ENCODE measurements at regions not wholly inside any gene's neighbourhood (a gene's known extent, or its start where the extent isn't known, plus 50 kb on each side); places are given as distances from the start of the nearest gene placed in this dataset.

DNA sequence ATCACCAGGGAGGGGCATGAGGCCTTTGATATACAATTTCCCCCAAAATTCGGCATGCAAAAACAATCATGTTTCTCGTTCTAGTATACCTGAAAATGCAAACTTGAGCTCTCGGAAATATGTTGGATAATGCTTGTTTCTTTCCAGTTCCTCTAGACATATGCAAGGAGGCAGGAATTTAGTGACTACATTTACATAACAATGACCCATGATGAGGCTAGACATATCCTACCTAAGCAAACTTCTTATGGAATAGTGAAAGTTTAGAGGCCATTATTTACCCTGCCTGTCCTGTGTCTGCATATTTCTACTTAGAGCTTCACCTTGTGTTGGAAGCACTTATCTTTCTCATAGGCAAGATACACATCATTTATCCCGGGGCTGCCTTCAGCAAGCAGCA, 514.6 kb downstream of the KCNJ2 start:
- Histone ChIP-seq H3K36me3 (ENCODE audit: insufficient read depth) (no peaks in the 10 kb centered on the region), H3K27ac (ENCODE audit: low read depth) (no peak overlapping the region), H3K27me3 (ENCODE audit: insufficient read depth) (no peaks in the 10 kb centered on the region), H3K4me1 (ENCODE audit: insufficient read depth) (peaks cover 15% of the 10 kb centered on the region), H3F3A (replicated peaks; ENCODE audit: low read depth) (no peaks in the 10 kb centered on the region), H3K9me2 (ENCODE audit: insufficient read depth) (no peaks in the 10 kb centered on the region), H3K4me2 (peak overlapping the region; percentile 52; the same call in 1 of the 2 replicates), H2AFZ (peak overlapping the region; percentile 79; the same call in 1 of the 2 replicates), H3K79me2 (replicated peaks; ENCODE audit: insufficient read depth) (no peaks in the 10 kb centered on the region), H3K4me3 (no peak overlapping the region), H4K20me1 (replicated peaks; ENCODE audit: insufficient read depth) (no peaks in the 10 kb centered on the region)
- Mint-ChIP-seq H3K9me3 (peaks cover 17% of the 10 kb centered on the region), H3K4me3 (no peak overlapping the region), H3K27me3 (ENCODE audit: insufficient read depth, low read depth, poor library complexity) (peaks cover 2% of the 10 kb centered on the region), H3K4me1 (peaks cover 25% of the 10 kb centered on the region), H3K36me3 (ENCODE audit: low read depth) (peaks cover 12% of the 10 kb centered on the region; the same call in 2 of the 3 replicates), H3K27ac (peak overlapping the region; percentile 81)
- no peak for TF ChIP-seq EZH2 (IDR thresholded peaks at IDR 0.05; ENCODE audit: low read depth, unreplicated experiment)
- TF ChIP-seq NANOG (IDR thresholded peaks at IDR 0.05; ENCODE audit: borderline replicate concordance), result 0 out of 2 replicates have a peak, but pooled peaks have one; percentile 12
- ATAC-seq (no peak), DNase-seq (ENCODE audit: low spot score) (peak; percentile 7)

DNA sequence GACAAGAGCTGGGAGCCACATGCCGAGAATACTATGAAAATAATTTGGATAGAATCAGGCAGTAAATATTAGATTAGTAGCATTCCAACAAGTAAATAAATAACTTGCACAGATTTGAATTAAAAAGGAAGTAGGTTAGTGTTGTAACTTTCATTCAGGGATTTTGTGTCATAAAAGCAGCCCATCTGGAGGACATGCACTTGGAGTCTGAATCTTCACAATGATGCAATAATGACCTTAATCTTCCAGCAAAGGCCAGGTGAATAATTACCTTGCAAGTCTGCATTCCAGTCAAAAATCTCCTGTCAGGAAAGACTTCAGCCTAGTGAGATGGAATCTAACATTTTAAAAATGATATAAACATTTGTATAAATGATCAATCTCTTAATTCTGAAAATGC, 518.1 kb downstream of the KCNJ2 start:
- Histone ChIP-seq H3K27ac (ENCODE audit: low read depth) (no peak overlapping the region), H3K27me3 (ENCODE audit: insufficient read depth) (no peaks in the 10 kb centered on the region), H2AFZ (no peak overlapping the region), H3F3A (replicated peaks; ENCODE audit: low read depth) (no peaks in the 10 kb centered on the region), H3K4me3 (no peak overlapping the region), H3K4me2 (no peak overlapping the region), H4K20me1 (replicated peaks; ENCODE audit: insufficient read depth) (no peaks in the 10 kb centered on the region), H3K79me2 (replicated peaks; ENCODE audit: insufficient read depth) (no peaks in the 10 kb centered on the region), H3K36me3 (ENCODE audit: insufficient read depth) (no peaks in the 10 kb centered on the region), H3K9me2 (ENCODE audit: insufficient read depth) (no peaks in the 10 kb centered on the region), H3K4me1 (ENCODE audit: insufficient read depth) (peaks cover 10% of the 10 kb centered on the region; the same call in 1 of the 2 replicates)
- Mint-ChIP-seq H3K4me3 (no peak overlapping the region), H3K36me3 (ENCODE audit: low read depth) (peaks cover 12% of the 10 kb centered on the region; the same call in 2 of the 3 replicates), H3K27me3 (ENCODE audit: insufficient read depth, low read depth, poor library complexity) (no peaks in the 10 kb centered on the region), H3K9me3 (peaks cover 17% of the 10 kb centered on the region), H3K27ac (no peak overlapping the region), H3K4me1 (peaks cover 20% of the 10 kb centered on the region; the same call in 2 of the 3 replicates)
- DNase-seq (ENCODE audit: low spot score) (no peak), ATAC-seq (no peak)
- TF ChIP-seq, protein P1, sequence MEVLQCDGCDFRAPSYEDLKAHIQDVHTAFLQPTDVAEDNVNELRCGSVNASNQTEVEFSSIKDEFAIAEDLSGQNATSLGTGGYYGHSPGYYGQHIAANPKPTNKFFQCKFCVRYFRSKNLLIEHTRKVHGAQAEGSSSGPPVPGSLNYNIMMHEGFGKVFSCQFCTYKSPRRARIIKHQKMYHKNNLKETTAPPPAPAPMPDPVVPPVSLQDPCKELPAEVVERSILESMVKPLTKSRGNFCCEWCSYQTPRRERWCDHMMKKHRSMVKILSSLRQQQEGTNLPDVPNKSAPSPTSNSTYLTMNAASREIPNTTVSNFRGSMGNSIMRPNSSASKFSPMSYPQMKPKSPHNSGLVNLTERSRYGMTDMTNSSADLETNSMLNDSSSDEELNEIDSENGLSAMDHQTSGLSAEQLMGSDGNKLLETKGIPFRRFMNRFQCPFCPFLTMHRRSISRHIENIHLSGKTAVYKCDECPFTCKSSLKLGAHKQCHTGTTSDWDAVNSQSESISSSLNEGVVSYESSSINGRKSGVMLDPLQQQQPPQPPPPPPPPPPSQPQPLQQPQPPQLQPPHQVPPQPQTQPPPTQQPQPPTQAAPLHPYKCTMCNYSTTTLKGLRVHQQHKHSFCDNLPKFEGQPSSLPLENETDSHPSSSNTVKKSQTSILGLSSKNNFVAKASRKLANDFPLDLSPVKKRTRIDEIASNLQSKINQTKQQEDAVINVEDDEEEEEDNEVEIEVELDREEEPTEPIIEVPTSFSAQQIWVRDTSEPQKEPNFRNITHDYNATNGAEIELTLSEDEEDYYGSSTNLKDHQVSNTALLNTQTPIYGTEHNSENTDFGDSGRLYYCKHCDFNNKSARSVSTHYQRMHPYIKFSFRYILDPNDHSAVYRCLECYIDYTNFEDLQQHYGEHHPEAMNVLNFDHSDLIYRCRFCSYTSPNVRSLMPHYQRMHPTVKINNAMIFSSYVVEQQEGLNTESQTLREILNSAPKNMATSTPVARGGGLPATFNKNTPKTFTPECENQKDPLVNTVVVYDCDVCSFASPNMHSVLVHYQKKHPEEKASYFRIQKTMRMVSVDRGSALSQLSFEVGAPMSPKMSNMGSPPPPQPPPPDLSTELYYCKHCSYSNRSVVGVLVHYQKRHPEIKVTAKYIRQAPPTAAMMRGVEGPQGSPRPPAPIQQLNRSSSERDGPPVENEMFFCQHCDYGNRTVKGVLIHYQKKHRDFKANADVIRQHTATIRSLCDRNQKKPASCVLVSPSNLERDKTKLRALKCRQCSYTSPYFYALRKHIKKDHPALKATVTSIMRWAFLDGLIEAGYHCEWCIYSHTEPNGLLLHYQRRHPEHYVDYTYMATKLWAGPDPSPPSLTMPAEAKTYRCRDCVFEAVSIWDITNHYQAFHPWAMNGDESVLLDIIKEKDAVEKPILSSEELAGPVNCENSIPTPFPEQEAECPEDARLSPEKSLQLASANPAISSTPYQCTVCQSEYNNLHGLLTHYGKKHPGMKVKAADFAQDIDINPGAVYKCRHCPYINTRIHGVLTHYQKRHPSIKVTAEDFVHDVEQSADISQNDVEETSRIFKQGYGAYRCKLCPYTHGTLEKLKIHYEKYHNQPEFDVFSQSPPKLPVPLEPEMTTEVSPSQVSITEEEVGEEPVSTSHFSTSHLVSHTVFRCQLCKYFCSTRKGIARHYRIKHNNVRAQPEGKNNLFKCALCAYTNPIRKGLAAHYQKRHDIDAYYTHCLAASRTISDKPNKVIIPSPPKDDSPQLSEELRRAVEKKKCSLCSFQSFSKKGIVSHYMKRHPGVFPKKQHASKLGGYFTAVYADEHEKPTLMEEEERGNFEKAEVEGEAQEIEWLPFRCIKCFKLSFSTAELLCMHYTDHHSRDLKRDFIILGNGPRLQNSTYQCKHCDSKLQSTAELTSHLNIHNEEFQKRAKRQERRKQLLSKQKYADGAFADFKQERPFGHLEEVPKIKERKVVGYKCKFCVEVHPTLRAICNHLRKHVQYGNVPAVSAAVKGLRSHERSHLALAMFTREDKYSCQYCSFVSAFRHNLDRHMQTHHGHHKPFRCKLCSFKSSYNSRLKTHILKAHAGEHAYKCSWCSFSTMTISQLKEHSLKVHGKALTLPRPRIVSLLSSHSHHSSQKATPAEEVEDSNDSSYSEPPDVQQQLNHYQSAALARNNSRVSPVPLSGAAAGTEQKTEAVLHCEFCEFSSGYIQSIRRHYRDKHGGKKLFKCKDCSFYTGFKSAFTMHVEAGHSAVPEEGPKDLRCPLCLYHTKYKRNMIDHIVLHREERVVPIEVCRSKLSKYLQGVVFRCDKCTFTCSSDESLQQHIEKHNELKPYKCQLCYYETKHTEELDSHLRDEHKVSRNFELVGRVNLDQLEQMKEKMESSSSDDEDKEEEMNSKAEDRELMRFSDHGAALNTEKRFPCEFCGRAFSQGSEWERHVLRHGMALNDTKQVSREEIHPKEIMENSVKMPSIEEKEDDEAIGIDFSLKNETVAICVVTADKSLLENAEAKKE (CRISPR knock-in tag; IDR thresholded peaks at IDR 0.05), result no peak
- TF ChIP-seq CREB1 (CRISPR knock-in tag; IDR thresholded peaks at IDR 0.05; ENCODE audit: low read depth) (no peak), JUNB (IDR thresholded peaks at IDR 0.05; ENCODE audit: unreplicated experiment) (no peak), ZNF114 (CRISPR knock-in tag; IDR thresholded peaks at IDR 0.05) (no peak), EZH2 (IDR thresholded peaks at IDR 0.05; ENCODE audit: low read depth, unreplicated experiment) (no peak), NANOG (IDR thresholded peaks at IDR 0.05; ENCODE audit: borderline replicate concordance) (no peak)
- TF ChIP-seq, protein P2, sequence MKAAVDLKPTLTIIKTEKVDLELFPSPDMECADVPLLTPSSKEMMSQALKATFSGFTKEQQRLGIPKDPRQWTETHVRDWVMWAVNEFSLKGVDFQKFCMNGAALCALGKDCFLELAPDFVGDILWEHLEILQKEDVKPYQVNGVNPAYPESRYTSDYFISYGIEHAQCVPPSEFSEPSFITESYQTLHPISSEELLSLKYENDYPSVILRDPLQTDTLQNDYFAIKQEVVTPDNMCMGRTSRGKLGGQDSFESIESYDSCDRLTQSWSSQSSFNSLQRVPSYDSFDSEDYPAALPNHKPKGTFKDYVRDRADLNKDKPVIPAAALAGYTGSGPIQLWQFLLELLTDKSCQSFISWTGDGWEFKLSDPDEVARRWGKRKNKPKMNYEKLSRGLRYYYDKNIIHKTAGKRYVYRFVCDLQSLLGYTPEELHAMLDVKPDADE (IDR thresholded peaks at IDR 0.05), result no peak
- TF ChIP-seq, protein P3, sequence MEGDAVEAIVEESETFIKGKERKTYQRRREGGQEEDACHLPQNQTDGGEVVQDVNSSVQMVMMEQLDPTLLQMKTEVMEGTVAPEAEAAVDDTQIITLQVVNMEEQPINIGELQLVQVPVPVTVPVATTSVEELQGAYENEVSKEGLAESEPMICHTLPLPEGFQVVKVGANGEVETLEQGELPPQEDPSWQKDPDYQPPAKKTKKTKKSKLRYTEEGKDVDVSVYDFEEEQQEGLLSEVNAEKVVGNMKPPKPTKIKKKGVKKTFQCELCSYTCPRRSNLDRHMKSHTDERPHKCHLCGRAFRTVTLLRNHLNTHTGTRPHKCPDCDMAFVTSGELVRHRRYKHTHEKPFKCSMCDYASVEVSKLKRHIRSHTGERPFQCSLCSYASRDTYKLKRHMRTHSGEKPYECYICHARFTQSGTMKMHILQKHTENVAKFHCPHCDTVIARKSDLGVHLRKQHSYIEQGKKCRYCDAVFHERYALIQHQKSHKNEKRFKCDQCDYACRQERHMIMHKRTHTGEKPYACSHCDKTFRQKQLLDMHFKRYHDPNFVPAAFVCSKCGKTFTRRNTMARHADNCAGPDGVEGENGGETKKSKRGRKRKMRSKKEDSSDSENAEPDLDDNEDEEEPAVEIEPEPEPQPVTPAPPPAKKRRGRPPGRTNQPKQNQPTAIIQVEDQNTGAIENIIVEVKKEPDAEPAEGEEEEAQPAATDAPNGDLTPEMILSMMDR (conservative IDR thresholded peaks at IDR 0.05; ENCODE audit: low read depth in 2 of 2), result no peak
- TF ChIP-seq, protein P4, sequence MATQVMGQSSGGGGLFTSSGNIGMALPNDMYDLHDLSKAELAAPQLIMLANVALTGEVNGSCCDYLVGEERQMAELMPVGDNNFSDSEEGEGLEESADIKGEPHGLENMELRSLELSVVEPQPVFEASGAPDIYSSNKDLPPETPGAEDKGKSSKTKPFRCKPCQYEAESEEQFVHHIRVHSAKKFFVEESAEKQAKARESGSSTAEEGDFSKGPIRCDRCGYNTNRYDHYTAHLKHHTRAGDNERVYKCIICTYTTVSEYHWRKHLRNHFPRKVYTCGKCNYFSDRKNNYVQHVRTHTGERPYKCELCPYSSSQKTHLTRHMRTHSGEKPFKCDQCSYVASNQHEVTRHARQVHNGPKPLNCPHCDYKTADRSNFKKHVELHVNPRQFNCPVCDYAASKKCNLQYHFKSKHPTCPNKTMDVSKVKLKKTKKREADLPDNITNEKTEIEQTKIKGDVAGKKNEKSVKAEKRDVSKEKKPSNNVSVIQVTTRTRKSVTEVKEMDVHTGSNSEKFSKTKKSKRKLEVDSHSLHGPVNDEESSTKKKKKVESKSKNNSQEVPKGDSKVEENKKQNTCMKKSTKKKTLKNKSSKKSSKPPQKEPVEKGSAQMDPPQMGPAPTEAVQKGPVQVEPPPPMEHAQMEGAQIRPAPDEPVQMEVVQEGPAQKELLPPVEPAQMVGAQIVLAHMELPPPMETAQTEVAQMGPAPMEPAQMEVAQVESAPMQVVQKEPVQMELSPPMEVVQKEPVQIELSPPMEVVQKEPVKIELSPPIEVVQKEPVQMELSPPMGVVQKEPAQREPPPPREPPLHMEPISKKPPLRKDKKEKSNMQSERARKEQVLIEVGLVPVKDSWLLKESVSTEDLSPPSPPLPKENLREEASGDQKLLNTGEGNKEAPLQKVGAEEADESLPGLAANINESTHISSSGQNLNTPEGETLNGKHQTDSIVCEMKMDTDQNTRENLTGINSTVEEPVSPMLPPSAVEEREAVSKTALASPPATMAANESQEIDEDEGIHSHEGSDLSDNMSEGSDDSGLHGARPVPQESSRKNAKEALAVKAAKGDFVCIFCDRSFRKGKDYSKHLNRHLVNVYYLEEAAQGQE (IDR thresholded peaks at IDR 0.05; ENCODE audit: unreplicated experiment), result no peak

Data from GM23338 (cell line).